Colon (tissue), 2 donors: ENCODE measurements at regions not wholly inside any gene's neighbourhood (a gene's known extent, or its start where the extent isn't known, plus 50 kb on each side); places are given as distances from the start of the nearest gene placed in this dataset.
"Not testable (repeated sequence)": the region's sequence is repeated elsewhere in the genome, so short reads cannot be mapped to it uniquely, and the experiment has no call there.

Experiments used
- FAIRE-seq: peaks from 2 replicates; lab custom pipeline; 2012; peaks lifted over from hg19 to GRCh38; lab: Jason Lieb, UNC
- donor health status: control.
- donor health status: control.

DNA sequence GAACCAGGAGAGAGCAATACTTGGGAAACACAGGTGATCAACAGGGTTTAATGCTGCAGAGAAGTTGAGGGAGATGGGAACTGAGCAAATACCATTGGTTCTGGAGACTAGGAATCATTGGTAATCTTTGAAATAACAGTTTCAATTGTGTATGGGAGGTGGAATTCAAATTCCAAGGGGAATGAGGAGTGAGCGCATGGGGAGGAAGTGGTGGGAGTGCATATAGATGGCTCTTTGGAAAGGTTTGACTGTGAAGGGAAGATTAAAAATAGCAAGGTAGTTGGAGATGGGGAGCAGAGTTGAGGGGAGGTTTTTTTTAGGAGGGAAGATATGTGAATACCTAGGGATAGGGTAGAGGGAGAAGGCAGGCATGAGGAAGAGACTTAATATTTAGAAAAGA is 51.1 kb upstream of the ROPN1 start:
- FAIRE-seq = no peak

DNA sequence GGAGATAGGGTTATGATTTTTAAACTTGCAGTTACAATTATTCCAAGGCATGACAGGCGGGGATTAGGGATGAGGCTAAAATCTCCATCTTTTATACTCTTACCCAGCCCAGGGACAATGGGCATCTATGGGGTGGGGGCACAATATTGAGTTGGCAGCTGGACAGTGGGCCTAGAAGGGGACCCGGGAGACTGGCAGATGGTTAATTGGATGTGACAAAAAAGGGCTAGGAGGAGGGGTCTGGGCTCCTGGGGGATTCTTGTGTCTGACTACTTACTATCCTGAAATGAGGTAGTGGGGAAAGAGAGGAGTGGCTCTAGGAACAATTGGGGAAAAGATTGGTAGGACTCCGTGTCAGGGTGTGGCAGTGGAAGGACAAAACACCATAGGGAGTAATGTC is 53.0 kb upstream of the ROPN1 start:
- FAIRE-seq = no peak

DNA sequence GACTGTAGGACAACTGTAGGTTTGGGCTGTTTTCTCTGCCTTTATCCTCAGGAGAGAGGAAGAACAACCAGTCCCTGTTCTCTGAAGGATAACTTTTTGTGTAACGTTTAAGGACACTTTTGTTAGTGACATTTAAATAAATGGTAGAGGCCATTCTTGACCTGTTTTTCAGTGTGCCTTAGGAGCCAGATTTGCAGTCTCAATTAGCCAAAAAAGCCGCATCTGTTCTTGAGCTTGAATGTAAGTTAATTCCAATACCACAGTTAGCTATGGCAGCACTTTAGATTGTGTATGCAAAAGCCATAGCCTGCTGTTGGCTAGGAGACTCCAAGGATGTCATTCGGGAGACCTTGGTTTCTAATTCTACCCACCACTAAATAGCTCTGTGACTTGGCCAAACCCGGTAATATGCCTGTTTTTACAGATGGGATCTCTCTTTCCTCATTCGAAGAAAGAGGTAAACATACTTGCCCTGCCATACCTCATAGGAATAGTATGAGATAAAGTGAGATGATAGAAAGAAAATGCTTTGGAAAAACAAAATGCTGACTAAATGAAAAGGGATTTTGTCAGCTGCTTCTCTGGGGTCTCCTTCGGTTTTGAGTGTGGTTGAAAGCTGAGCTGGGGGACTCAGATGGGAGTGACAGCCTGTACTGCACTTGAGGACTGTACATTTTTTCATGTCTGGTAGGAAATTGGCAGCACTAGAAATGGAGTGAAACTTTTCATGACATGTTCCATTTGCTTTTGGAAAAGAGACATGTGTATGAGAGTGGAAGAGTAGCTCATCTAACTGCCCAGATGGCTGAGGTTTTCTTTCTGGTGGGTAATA is 57.3 kb upstream of the ROPN1 start:
- FAIRE-seq = no peak

DNA sequence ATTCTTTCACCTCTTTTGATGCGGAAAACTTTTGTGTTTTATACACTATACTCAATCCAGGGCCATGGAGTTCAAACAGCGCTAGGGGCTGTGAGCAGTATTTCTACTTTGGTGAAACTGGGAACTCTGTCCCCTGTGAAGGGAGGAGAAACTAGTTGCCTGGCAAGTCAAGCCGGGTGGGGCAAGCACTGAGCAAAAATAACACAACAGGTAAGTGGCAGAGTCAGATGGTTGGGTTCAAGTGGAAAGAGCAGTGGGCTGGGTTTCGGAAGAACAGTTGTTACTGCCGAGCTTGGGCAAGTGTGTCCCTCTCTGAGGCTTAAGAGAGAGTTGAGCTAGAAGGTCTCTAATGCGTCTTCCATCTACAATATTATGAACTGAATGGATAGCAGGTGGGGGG is 59.7 kb upstream of the ROPN1 start:
- FAIRE-seq = no peak

DNA sequence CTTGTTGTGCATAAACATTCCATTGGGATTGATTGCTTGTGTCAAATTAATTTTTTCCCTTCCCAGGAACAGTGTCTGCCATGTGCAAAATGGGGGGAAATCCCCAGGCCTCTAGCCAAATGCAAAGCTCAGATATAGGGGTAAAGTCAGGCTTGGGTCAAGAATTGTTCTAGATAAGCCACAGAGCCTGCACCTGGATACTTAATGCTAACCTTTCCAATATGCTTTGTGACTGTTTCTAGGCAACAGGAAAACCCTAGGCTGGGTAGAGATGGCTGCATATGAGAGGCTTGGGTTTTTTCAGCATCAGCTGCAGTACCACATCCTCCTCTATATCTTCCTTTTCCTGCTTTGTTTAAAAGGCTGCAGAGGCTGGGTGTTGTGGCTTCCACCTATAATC is 61.9 kb upstream of the ROPN1 start:
- no peak for FAIRE-seq

DNA sequence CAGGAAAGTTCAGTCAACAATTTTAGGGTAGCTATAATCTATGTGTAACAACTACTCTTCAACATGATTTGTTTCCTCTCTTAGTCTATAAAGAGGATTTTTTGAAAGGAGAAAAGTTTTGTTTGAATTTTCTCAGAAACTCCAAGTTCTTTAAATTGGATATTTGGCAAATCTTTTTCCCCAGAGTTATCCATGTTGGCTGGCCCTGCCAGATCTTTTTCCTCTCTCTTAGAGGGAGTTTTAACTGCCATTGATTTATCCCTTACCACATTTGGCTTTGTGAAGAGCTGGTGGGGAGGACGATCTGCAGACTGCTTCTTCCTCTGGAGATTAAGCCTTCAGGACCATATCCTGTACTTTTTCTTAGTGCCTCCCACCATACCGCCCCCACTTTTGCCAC is 64.9 kb upstream of the ROPN1 start:
- no peak for FAIRE-seq

DNA sequence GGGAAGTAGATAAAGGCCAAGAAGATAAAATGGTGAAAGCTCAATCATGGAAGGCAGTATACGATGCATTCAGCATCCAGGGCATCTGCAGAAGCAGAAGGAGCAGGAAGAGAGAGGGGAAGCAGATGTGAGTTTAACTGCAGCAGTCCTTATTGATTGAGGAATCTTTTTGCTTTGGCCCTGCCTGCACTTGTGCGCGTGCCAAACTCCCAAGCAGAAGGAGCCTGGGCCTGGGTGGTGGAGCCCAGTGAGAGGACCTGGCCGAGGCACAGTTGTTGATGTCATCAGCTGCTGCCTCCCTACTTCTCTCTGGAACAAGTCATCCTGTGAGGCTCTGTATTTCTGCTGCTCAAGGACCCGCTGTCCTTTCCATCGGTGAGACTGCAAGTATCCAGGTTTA is 65.5 kb upstream of the ROPN1 start:
- FAIRE-seq = no peak

DNA sequence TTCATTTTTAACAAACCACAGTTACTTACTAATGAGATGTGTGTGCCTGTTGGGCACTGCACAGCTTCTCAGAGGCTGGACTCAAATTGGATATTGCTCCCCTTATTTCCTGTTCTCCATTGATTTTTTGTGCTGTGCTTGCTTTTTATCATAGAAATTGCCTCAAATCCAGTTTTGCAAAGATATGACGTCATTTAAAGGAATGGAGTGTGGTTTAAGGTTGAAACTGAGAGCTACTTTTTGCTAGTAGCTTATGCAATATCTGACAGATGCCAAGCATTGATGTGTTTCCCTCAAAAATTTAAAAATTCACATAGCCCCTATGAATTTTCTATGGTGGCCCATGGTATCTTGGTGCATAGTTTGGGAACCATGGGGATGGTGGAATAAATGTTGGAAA is 67.7 kb upstream of the ROPN1 start:
- FAIRE-seq = no peak

DNA sequence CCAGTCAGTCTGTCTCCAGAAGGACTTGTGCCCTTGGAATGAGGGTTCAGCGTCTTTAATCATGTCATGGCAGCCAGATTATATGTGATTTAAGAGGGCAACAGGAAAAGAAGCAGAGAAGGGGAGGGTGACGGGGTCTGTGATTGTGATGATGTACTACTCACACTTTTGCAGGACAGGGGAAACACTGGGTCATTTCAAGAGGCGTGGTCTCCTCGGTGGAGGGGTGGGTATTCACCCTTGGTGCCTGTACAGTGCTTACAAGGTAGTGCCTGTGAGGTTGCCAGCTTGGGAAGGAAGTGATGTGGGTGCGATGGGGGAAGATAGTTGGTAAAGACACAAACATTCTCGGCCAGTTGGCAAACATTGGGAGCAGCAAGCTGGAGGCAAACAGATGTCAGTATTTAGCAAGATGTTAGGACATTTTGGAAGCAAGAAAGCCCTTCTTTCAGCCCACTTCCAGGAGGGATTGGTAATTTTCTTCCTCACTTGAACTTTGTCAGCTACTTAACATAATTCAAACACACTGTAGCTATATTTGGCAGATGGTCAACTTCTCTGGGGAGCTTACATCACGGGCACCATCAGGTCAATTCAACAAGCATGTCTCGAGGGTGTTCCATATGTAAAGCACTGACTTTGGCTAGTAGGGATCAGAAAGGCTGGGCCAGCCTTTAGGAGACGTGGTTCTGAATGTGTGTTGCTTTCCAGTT is 71.4 kb upstream of the ROPN1 start:
- no peak for FAIRE-seq

DNA sequence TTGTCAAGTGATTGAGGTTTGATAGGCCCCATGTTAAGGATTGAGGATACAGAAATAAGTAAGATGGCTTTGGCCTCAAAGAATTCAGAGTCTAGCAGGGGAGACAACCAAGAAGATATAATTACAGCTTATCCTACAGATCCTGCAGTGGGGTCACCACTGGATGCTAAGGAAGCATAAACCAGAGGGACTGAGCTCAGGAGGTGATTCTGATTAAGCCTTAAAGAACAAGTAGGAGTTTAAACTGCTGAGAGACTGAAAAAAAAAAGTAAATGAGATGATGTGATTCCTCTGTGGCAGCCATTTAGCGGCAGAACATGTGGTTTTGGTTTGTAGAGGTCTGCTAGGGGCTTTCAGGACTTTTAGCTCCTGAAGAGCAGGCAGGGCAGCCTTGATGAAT is 72.1 kb upstream of the ROPN1 start:
- FAIRE-seq = no peak

DNA sequence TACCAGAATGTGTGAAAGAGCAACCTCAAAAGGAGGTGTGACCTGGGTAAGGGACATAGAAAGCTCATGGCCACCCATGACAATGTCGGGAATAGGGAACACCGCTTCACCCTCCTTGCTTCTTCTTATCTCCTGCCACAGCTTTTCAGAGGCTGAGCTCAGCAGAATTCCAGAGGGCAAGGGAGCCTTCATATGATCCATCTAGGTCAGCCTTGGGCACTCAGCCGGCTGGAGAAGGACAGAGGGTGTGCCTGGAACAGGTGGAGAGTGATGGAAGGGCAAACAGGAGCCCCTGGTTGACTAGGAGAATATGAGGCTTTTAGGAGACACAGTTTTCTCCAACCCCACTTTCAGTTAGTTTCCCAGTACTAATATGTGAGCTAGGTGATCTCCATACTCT is 74.6 kb upstream of the ROPN1 start:
- not testable (repeated sequence) for FAIRE-seq

DNA sequence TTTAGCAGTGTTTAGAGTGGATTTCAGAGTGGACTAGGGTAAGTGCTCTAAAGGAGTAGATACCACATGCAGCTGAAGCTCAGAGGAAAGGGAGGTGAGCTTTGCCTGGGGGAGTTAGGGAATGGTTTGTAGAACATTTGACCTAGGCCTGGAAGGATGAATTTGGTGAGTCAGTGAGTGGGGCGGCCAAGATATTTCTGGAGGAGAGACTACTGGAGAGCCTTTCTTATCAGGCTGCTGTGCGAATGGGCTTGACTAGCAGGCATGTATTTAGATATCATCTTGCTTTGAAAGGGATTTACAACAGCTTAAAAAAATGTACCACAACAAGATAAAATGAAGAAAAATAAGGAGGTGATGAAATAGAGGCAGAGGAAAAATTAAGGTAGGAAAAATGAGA is 77.8 kb upstream of the ROPN1 start:
- FAIRE-seq = not testable (repeated sequence)

DNA sequence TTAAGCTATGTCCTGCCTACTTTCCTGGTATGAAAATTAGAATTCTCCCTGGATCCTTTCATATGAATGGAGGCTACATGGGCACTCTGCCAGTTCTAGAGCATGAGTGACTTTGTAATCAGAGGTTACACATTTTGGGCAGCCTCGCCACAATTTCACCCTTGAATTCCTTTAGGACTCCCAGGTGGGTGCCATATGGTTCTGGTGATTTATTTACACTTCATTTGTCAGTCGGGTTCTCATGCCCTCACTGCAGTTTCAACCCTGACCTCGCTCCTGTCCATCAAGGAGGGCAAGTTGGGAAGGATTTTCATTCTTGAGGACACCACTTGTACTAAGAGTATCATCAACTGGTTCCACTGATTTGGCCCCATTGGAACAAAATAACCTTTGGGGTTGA is 83.2 kb upstream of the ROPN1 start:
- not testable (repeated sequence) for FAIRE-seq

DNA sequence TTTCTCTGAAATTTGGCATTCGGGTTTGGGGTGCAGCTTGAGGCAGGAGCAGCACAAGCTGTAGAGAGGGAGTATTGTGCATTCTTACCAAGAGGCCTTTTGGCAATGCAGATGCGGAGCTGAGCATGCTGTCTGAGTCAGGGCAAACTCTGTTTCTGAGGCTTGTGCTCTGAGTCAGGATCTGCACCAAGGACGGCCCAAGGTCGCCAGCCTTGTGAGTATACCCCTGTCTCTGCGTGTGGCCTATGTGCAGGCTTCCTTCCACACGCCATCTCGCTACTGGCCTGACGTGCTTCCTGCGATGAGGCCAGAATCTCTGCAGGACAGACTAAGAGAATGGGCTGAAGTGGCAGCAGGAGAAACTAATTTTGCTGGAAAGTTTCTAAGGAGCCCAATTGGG is 83.8 kb upstream of the ROPN1 start:
- no peak for FAIRE-seq

DNA sequence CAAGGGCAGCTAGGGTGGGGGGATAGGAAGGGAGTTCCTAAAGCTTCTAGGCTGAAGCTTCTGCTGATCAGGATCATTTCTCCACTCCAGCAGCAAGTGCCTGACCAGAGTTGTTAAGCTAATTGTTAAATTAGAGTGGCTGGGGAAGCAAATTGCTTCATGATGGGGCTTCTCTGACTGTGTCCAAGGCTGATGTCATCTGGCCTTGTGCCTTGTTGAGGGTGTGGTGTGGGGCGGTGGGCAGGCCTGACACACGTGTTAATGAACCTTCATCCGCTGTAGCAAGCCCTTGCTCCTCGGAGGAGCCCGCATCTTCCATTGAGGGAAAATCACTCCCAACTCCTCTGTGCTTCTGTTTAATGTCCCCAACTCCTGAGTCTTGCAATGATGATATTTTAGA is 84.3 kb upstream of the ROPN1 start:
- no peak for FAIRE-seq

DNA sequence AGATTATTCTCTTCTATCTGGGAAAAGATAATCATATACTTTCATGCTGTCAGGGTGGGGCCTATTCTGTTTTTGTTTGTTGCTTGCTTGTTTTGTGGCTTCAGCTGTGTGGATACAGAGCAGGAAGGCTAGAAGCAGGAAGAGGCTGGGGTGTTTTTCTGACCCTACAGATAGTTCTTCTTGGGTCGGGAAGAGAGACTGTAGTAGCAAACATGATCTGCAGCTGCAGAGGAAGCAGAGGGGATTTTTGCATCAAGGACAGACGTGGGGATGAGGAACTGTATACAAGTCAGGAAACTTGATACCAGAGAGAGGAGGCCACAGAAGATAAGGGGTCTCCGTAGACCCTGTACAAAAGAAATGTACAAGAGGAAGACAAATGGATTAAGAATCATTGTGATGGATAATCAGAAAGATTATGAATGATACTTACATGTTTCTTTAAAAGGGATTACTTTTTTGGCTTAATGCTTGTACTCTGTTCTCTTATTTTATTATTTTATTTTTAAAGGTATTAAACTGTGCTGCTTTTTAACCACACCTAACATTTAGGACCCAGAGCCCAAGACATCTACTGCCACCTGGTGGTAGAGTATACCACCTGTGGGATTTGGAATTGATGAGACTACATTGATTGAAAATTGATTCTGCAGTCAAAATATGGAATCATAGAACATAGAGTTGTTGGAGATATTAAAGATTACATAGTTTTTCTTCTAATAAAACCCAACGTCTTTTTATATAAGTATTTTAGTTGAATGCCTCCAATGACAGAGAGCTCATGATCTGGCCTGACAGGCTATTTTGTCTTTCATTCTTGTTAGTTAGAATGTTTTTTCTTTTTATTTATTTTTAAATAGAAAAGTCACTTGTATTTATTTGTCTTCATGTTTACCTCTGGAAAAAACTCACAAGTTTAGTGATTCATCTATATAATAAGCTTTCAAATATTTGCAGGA is 87.3 kb upstream of the ROPN1 start:
- peak; percentile 71 for FAIRE-seq

DNA sequence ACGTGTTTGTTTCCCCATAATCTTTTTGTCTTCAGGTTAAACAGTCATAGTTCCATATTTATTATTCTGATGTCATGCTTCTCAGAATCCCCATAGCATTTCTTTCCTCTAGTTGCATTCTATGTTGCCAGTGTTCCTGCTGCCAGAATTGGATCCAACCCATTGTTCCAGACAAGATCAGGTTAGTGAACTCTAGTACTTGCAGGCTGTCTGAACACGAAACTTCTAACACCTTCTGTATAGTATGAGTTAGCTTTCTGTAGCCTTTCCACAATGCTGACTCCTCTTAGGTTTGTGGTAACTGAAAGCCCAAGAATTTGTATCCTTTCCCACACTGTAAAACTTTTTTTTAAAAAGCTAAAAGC is 88.0 kb upstream of the ROPN1 start:
- no peak for FAIRE-seq

DNA sequence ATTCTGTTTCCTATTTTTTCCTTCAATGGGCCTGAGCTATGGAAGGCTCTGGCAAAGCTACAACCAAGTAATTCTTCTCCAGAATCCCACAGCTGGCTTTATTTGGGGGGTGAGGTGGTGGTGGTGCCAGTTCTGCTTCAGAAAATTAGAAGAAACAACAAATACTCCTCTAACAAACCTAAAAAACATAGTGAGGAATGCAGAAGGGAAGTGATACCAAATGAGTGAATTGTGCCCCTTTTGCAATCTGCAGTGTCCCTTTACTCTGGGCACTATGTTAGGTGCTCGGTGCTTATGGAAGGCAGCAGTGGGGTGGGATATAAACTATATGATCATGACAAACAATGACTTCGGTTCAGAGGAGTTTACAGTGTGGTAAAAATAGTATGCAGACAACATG is 90.4 kb upstream of the ROPN1 start:
- FAIRE-seq = no peak

DNA sequence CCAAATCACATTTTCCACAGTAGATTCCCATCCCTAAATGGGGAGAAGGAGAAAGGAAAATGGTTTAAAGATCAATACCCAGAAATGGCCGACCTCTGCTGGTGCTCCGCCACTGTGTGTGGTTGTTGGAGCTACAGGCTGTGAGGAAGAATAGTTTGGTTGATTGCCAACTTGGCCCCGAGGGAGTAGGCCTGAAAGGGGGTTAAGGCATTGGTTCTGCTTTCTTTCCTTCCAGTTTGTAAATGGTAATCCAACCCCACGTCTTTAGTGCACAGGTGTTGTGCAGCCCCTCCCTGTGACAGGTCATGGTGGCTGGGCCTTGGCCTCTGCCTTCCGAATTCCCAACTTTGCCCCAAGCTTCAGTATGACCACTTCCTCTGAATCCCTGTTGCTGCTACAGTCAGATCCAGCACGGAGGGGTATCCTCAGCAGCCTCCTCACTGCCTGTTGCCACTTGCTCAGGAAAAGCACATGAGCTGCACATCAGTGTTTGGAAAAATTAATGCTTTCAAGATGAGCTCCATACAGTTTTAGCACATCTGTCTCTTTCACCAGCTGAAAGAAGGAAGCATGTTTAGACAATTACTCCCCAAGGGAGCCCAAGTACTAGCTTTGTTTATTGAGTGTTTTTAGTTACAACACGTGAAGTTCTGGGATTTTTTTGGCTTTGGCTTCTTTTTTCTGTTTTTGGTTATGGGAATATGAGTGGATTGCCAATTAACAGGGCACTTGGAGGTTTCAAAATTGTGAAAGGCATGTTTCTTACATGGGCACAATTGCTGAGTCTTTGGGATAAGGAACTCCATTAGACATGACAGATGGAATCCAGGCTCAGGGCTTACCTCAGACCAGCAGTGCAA is 92.3 kb upstream of the ROPN1 start:
- no peak for FAIRE-seq

DNA sequence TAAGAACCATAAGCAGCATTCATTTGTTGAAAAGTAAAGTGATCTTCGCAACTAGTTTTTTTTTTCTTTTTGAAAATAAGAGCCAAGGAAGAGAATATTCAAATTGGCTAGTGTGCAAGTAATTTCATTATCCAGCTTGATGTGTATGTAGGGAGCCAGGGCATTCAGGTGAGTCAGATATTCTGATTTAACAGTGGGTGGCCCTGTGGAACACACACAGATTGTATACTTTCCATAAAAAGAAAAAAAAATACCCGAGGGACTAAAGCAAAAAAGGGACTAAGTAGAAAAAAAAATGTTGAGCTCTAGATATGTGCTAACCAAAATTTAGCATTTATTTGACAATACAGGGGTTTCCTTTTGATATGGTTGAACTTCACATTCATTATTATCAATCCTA is 96.9 kb upstream of the ROPN1 start:
- FAIRE-seq = no peak

DNA sequence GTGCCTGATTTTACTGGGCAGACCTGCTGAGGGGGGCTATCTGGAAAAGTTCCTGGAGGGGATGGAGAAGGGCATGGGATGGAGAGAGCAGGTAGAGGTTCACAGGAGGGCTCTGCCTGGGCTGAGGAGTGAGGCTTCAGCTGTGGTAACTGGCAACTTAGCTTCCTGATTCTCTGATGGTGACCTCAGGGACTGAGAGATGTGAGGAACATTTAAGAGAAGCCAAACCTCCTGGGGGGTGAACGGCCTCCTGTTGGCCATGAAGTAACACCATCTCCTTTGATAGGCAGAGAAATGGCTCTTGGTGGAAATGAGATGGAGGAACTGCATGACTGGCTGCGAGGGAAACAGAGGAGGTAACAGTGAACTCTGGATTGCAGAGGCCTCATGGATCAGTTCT is 97.3 kb upstream of the ROPN1 start:
- no peak for FAIRE-seq

DNA sequence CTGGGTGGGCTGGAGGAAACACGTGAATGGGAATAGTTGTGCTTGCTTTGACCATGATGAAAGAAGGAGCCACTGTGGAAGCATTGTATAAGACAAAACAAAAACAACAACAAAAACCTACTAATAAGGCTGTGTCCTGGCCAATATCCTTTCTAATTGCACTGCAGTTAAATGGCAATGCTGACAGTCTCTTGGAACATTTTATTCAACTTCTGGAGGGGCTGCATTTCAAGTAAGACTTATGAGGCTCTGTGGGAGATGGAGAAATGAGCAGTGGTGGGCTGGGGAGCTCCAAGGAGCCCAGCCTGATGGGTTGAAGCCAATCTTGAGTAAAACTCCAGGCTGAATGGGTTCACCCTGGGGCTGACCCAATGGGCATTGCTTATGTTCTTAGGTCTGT is 99.8 kb upstream of the ROPN1 start:
- no peak for FAIRE-seq
